ACC112 (cell line): ENCODE measurements at regions not wholly inside any gene's neighbourhood (a gene's known extent, or its start where the extent isn't known, plus 50 kb on each side); places are given as distances from the start of the nearest gene placed in this dataset.
"Not testable (repeated sequence)": the region's sequence is repeated elsewhere in the genome, so short reads cannot be mapped to it uniquely, and the experiment has no call there.

Experiments
- H2AFZ ChIP-seq: fragments of 200-600 bp; sonication (generic); one replicate; pipeline ENCODE4 v1.6.0; 2017; ENCODE audit warnings: antibody characterized with exemption, low read length; ENCODE audit not compliant: unreplicated experiment
- H3K27ac ChIP-seq: fragments of 200-600 bp; sonication (generic); 2 replicates; pipeline ENCODE4 v1.5.1; 2014; ENCODE audit warnings: low read depth, mild to moderate bottlenecking, antibody characterized with exemption, low read length, moderate library complexity
- H3K27me3 ChIP-seq: fragments of 200-600 bp; sonication (generic); 2 replicates; pipeline ENCODE4 v1.6.1; 2014; ENCODE audit warnings: mild to moderate bottlenecking, antibody characterized with exemption, low read length, moderate library complexity, mixed read lengths; ENCODE audit not compliant: insufficient read depth
- H3K36me3 ChIP-seq: fragments of 200-600 bp; sonication (generic); 2 replicates; pipeline ENCODE4 v1.6.1; 2016; ENCODE audit warnings: mild to moderate bottlenecking, antibody characterized with exemption, low read length, moderate library complexity, mixed read lengths; ENCODE audit not compliant: insufficient read depth
- H3K4me1 ChIP-seq: fragments of 200-600 bp; sonication (generic); one replicate; pipeline ENCODE4 v1.6.1; 2016; ENCODE audit warnings: low read length, mixed read lengths; ENCODE audit not compliant: insufficient read depth, unreplicated experiment, control insufficient read depth
- H3K4me3 ChIP-seq: fragments of 200-600 bp; sonication (generic); 2 replicates; pipeline ENCODE4 v1.5.1; 2014; ENCODE audit warnings: mild to moderate bottlenecking, low read depth, low read length
- H3K79me2 ChIP-seq: fragments of 200-600 bp; sonication (generic); one replicate; pipeline ENCODE4 v1.6.0; 2016; ENCODE audit warnings: low read length; ENCODE audit not compliant: control insufficient read depth, unreplicated experiment, insufficient read depth

DNA sequence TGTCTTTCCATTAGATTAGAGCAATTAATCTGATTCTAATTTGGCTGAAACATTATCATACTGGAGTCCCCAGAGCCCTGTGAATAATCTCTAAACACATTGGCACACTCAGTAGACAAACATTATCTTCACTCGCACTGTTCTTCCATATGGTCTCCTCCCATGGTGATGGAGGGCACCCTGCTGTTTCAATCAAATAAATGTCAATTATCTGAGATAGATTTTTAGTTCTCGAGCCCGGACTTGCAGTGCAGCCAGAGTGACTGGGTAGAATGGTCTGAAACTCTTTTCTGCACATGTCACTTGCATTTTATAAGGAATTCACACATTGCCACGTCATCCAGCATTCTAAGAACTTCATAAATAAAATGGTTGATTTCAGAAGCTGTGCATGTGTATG lies 90.6 kb upstream of the MAP3K7 start:
- no peaks in the 10 kb centered on the region for H3K79me2 ChIP-seq
- H3K27me3 ChIP-seq = peaks cover 13% of the 10 kb centered on the region
- H3K36me3 ChIP-seq = no peaks in the 10 kb centered on the region
- H3K27ac ChIP-seq = no peak overlapping the region
- H2AFZ ChIP-seq = no peak overlapping the region
- no peaks in the 10 kb centered on the region for H3K4me1 ChIP-seq
- H3K4me3 ChIP-seq = no peak overlapping the region

DNA sequence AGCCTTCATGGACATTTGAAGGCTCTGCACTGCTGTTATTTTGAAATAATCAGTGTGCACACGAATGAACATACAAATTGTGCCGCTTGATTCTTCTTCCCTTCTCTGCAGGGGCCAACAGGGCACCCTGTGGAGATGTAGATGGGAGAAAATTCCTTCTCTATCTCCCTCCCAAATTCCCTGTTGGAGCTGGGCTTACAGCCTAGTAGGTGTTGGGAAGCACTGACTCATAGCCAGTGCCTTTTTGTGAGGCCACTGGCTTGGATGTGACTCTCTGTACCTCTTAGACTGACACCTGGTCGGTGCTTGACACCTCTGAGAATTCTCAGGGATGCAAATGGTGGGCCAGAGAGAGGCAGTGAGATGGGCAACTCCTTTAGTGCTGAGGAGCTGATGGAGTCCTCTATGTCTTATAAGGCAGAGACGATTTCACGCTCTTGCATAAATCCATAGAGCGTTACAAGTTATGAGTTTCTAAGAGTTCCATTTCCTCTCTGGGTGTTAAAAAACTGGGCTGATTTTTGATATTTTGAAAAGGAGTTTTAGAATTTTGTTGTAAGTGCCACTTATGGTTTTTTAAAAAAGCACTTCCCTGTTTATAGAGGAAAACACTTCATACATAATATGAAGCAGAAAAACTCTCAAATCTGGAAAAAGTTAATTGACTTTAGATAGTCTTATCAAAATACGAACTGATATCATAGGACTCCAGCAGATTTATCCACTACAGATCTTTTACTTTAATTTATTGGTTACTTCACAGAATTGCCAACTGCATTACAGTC lies 89.8 kb upstream of the MAP3K7 start:
- Histone ChIP-seq H3K4me3 (no peak overlapping the region), H3K27ac (no peak overlapping the region), H3K36me3 (no peaks in the 10 kb centered on the region), H2AFZ (no peak overlapping the region), H3K79me2 (no peaks in the 10 kb centered on the region), H3K4me1 (no peaks in the 10 kb centered on the region), H3K27me3 (peaks cover 13% of the 10 kb centered on the region)

DNA sequence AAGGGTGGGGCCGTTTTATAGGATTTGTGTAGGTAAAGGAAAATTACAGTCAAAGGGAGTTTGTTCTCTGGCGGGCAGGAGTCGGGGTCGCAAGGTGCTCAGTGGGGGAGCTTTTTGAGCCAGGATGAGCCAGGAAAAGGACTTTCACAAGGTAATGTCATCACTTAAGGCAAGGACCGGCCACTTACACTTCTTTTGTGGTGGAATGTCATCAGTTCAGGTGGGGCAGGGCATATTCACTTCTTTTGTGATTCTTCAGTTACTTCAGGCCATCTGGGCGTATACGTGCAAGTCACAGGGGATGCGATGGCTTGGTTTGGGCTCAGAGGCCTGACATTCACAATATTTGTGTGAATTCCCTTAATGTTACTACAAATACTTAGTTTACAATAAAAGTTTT lies 88.2 kb upstream of the MAP3K7 start:
- not testable (repeated sequence) for H3K79me2 ChIP-seq, H3K4me1 ChIP-seq, H3K27ac ChIP-seq, H2AFZ ChIP-seq, H3K4me3 ChIP-seq, H3K36me3 ChIP-seq
- peaks cover 13% of the 10 kb centered on the region for H3K27me3 ChIP-seq

DNA sequence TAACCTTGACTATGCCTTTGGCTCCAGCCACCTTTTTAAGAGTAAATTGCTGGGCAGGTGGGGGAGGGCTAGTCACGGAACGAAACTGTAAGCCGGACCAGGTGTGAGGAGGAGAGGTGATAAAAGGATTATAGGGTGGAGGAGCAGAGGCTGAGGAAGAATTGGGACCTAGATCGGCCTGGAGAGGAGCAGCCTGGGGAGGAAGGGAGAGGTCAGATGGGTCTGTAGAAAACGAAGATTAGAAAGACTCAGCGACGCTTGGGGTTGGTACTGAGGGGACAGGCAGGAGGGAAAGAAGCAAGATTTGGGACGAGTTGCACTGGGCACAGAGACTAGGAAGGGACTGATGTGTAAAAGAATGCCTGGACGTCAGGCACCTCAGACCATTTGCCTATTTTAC lies 87.2 kb upstream of the MAP3K7 start:
- H3K79me2 ChIP-seq, H3K4me1 ChIP-seq, H2AFZ ChIP-seq, H3K27ac ChIP-seq, H3K36me3 ChIP-seq, H3K4me3 ChIP-seq: not testable (repeated sequence)
- H3K27me3 ChIP-seq = peaks cover 13% of the 10 kb centered on the region

DNA sequence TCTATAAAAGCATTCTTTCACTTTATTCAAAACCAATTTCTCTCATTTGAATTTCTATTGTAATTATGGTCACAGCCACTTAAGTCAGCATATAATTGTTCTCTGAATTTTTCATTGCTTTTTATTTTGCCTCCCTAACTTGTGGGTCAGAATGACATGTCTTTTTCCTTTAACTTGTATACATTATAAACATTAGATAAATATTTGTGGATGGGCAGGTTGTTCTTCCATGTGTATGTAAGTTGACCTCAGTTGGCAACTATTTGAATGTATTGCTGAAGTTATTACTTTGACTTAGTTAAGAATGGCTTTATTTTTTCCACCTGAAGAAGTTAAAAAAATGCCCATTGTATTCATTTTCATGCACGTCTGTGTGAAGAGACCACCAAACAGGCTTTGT lies 83.0 kb upstream of the MAP3K7 start:
- no peaks in the 10 kb centered on the region for H3K4me1 ChIP-seq
- H3K27ac ChIP-seq = no peak overlapping the region

DNA sequence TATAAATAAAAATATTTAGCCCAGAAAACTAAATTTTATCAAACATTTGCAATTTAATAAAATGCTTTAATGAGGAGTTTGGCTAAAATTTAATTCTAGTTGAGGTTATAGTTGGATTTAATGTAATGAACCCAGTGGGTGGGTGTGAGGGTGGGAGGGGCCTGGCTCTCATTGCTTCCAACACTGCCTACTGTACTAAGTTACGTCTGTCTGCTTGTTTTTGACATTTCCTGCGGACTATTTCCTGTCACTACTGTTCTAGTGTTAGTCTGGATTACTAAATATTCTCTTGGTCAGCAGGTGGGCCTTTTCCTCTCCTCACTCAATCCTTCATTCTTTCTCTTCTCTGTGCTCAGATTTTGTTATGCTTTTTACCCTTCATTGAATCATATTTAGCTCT lies 82.5 kb upstream of the MAP3K7 start:
- Histone ChIP-seq H3K27me3 (no peaks in the 10 kb centered on the region), H3K36me3 (no peaks in the 10 kb centered on the region), H3K27ac (no peak overlapping the region), H3K4me3 (no peak overlapping the region), H3K4me1 (no peaks in the 10 kb centered on the region), H3K79me2 (no peaks in the 10 kb centered on the region), H2AFZ (no peak overlapping the region)

More for the DNA sequence above, 83.0 kb upstream of the MAP3K7 start:
- Histone ChIP-seq H2AFZ (no peak overlapping the region), H3K27me3 (no peaks in the 10 kb centered on the region), H3K4me3 (no peak overlapping the region), H3K79me2 (no peaks in the 10 kb centered on the region), H3K36me3 (no peaks in the 10 kb centered on the region)

DNA sequence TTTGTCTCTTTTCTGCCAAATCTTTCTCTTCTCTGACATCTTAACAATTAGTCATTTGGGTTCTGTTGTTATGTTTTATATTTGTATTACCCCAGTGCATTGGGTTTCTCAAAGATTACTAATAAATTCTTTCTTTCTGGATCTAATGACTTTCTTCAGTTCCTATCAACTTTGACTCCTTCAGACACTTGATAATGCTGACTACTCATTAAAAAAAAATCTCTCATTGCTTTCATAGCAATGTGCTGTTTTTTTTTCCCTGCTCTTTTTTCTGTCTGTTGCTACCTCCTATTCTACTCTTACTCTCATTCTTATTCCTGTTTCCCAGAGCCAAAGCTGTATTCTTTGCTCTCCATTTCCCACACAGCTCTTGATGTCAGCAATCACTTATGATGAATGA lies 81.3 kb upstream of the MAP3K7 start:
- Histone ChIP-seq H3K79me2 (no peaks in the 10 kb centered on the region), H3K27ac (no peak overlapping the region), H3K4me1 (no peaks in the 10 kb centered on the region), H3K36me3 (no peaks in the 10 kb centered on the region), H2AFZ (no peak overlapping the region), H3K4me3 (no peak overlapping the region), H3K27me3 (no peaks in the 10 kb centered on the region)

DNA sequence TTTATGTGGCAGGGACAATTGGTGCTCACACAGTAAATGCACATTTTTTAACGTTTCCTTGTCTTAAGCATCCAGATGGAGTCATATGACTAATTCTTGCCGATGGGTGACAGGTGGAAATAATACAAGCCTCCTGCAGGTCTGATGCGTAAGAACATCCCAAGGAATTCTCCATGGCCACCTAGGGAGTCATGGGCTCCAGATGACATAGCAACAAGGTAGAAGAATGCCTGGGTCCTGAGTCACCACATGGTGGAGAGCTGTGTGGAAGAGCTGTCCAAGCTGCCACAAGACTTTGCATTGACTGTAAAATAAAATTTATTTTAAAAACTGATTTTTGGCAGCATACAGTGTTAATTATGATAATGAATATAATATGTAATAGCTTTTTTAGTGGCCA lies 77.0 kb upstream of the MAP3K7 start:
- no peaks in the 10 kb centered on the region for H3K79me2 ChIP-seq

DNA sequence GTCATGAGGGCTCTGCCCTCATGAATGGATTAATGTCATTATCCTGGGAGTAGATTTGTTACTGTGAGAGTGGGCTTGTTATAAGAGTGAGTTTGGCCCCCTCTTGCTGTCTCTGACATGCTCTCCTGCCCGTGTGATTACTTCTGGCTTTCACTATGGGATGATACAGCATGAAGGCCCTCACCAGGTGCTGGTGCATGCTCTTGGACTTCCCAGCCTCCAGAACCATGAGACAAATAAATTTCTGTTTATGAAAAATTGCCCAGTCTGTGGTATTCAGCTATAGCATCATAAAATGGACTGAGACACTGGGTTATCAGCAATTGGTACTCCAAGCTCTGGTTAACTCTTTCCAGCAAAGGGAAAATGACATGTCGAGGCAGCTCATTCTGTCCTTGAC lies 76.2 kb upstream of the MAP3K7 start:
- Histone ChIP-seq H2AFZ (no peak overlapping the region), H3K27ac (no peak overlapping the region), H3K79me2 (no peaks in the 10 kb centered on the region), H3K4me3 (no peak overlapping the region), H3K36me3 (no peaks in the 10 kb centered on the region), H3K4me1 (no peaks in the 10 kb centered on the region), H3K27me3 (no peaks in the 10 kb centered on the region)

More for the DNA sequence above, 77.0 kb upstream of the MAP3K7 start:
- Histone ChIP-seq H3K36me3 (no peaks in the 10 kb centered on the region), H3K27ac (no peak overlapping the region), H3K4me1 (no peaks in the 10 kb centered on the region), H3K27me3 (no peaks in the 10 kb centered on the region), H3K4me3 (no peak overlapping the region), H2AFZ (no peak overlapping the region)

DNA sequence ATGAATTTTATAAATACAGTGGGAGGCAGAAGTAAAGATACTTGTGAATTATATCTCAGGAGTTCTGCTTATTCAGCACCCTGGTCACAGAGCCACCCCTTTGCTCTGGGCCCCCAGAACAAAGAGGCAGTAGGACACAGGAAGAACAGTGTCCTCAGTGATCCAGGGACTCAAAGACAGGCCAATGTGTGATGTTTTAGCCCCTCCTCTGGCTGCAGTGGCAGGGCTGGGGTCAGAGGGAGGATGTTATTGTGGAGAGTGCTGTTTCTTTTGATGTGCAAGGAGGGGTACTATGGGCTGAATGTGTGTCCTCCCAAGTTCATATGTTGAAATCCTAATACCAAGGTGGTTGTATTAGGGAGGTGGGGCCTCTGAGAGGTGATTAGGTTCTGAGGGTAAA lies 74.1 kb upstream of the MAP3K7 start:
- Histone ChIP-seq H3K4me3 (no peak overlapping the region), H3K27ac (no peak overlapping the region), H3K4me1 (no peaks in the 10 kb centered on the region), H3K27me3 (no peaks in the 10 kb centered on the region), H2AFZ (no peak overlapping the region), H3K36me3 (no peaks in the 10 kb centered on the region), H3K79me2 (no peaks in the 10 kb centered on the region)

DNA sequence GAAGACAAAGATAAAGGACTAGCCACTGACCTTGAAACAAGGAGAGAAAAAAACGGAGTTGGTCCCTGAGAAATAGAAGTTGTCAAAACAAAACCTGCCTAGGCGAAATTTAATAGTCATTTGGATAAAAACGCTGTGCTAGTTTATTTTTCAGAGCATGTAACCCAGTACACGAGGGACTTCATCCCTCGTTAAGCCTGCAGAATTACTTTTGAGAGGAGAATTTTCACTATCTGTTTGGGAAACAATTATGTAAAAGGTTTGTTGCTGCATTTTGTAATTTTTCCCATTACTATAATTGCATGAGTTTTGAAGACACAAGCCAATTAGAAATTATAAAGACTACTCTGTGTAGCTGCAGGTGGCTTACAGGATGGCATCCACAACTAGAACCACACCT lies 71.6 kb upstream of the MAP3K7 start:
- no peaks in the 10 kb centered on the region for H3K79me2 ChIP-seq
- H3K27ac ChIP-seq = no peak overlapping the region
- H3K36me3 ChIP-seq = no peaks in the 10 kb centered on the region
- H3K4me1 ChIP-seq = no peaks in the 10 kb centered on the region
- no peak overlapping the region for H2AFZ ChIP-seq
- peaks cover 7% of the 10 kb centered on the region; the same call in 1 of the 2 replicates for H3K27me3 ChIP-seq
- H3K4me3 ChIP-seq = no peak overlapping the region
